Stomach (tissue), 8 donors: ENCODE measurements at regions not wholly inside any gene's neighbourhood (a gene's known extent, or its start where the extent isn't known, plus 50 kb on each side); places are given as distances from the start of the nearest gene placed in this dataset.

ENCODE experiments used
- DNase-seq, 2 donors: peaks; one replicate each; pipeline versions ENCODE4 v3.0.0 to v3.0.0-alpha.2; 2013 to 2019
- H3K27ac ChIP-seq, 5 donors: fragments of 200-600 bp in 4 of 5; sonication (generic) in 4 of 5; one replicate each; pipeline ENCODE4 v1.5.1; 2013 to 2019; ENCODE audit warnings: mild to moderate bottlenecking in 1 of 5, moderate library complexity in 1 of 5
- H3K27me3 ChIP-seq, 3 donors: fragments of 200-600 bp; sonication (generic); one replicate each; pipeline ENCODE4 v1.5.1; 2017 to 2019; ENCODE audit warnings: mixed run types in 1 of 3
- H3K36me3 ChIP-seq, 4 donors: fragments of 200-600 bp; sonication (generic); 1 replicate in 3 of 4; 2 replicates in 1 of 4; pipeline ENCODE4 v1.5.1; 2016 to 2019
- H3K4me1 ChIP-seq, 4 donors: fragments of 200-600 bp; sonication (generic); one replicate each; pipeline ENCODE4 v1.5.1; 2016 to 2019
- H3K4me3 ChIP-seq, 4 donors: fragments of 200-600 bp; sonication (generic) in 3 of 4; one replicate each; pipeline ENCODE4 v1.5.1; 2016 to 2019; ENCODE audit warnings: mild to moderate bottlenecking in 1 of 4
- H3K9me3 ChIP-seq, 4 donors: fragments of 200-600 bp; sonication (generic); one replicate each; pipeline ENCODE4 v1.5.1; 2016 to 2019
- EP300 ChIP-seq: sonication (generic); formaldehyde crosslinking; IDR thresholded peaks from one replicate; pipeline ENCODE4 v1.6.1; 2017; ENCODE audit warnings: antibody characterized with exemption
- POLR2A ChIP-seq, 4 donors: fragments of 450-650 bp; IDR thresholded peaks; one replicate each; pipeline ENCODE4 v1.6.1; 2016; ENCODE audit warnings: antibody characterized with exemption in 4 of 4, control low read depth in 2 of 4, mild to moderate bottlenecking in 1 of 4, moderate library complexity in 1 of 4
- POLR2AphosphoS5 ChIP-seq, 3 donors: sonication (generic); formaldehyde crosslinking; IDR thresholded peaks; one replicate each; pipeline ENCODE4 v1.6.1; 2016; ENCODE audit warnings: antibody characterized with exemption in 3 of 3
- WGBS, 5 donors: extraction: QIAGEN DNeasy Blood & Tissue Kit in 3 of 5; methylation state at CpG; one replicate each; pipeline versions ENCODE4 v1.1.5 to v1.1.7; 2013 to 2018; 5-methylcytosine and 5-hydroxymethylcytosine counted together
- intact Hi-C: fragments of 100-400 bp; cut with DNase I; formaldehyde crosslinking; loops from one replicate; pipeline ENCODE4 v1.15.1; 2023; ENCODE audit warnings: low total_unique reads
- small RNA-seq, 4 donors: library from RNA; depleted of rRNA; stranded (forward); fragments of <200 nt; gene quantifications; one replicate each; pipeline ENCODE3, GENCODE V24; 2016
- TF ChIP-seq, protein P1 (sequence below), 7 experiments: fragments of 450-650 bp in 4 of 7; fragments of 200-600 bp in 3 of 7; sonication (generic) in 3 of 7; IDR thresholded peaks; one replicate each; pipeline ENCODE4 v1.5.1; 2016 to 2019; ENCODE audit warnings: antibody characterized with exemption in 7 of 7, control low read depth in 2 of 7, mild to moderate bottlenecking in 1 of 7
- donor health status: healthy with polysubstance abuse.
- donor health status: Bipolar disorder and iron deficiency.
- donor health status: healthy.

DNA sequence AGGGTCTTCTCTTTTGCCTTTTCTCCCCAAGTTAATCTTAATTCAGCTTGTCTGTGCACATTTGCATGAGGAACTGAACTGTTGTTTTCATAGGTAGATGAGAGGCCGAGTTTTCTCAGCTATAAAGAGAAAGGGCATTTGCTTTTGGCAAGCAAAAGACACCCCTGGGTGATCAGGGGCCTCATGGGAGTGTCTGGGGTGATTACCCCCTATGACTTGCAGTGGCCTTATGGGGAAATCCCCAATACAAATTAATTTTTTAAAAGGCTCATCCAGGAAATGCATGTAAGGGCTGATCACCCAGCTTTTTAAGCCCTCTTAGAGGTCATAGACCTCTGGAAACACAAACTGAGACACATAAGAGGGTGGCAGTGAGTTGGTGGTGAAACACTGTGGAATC, 56.4 kb upstream of the HMX1 start:
- TF ChIP-seq POLR2A (IDR thresholded peaks at IDR 0.05) (no peak), POLR2AphosphoS5 (IDR thresholded peaks at IDR 0.05) (no peak), EP300 (no peak)
- no peak for DNase-seq
- H3K9me3 ChIP-seq: peaks cover 4 to 21% (median 18%) of the 10 kb centered on the region in 4 donors
- H3K4me3 ChIP-seq: no peak overlapping the region
- no peaks in the 10 kb centered on the region for H3K27me3 ChIP-seq
- no peaks in the 10 kb centered on the region for H3K4me1 ChIP-seq
- 26 to 40% (median 36%) methylated on average over 1 of the region's 1 CpG for WGBS, 5 donors
- intact Hi-C loops: no loop called here
- no peak overlapping the region for H3K27ac ChIP-seq
- H3K36me3 ChIP-seq: no peaks in the 10 kb centered on the region

DNA sequence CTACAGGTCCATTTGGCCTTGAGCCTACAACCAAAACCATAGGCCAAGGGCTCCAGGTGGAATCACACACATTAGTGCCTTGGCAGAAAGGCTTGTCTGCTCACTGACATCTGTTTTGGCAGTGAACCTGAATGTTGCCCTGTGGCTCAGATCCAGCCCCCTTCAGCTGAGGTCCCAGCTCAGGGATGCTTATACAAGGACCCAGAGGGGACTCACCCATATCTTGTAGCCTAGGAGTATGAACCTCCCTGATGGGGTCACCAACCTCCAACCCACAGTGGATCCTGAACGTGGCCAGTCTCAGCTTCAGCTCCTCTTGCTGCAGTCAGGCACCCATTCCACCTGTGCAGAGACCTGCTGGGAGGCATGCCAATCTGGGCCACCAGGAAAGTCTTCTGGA, 50.8 kb upstream of the HMX1 start:
- intact Hi-C loops: no loop called here
- Histone ChIP-seq H3K4me3 (no peak overlapping the region), H3K4me1 (peaks cover 0 to 7% (median 3%) of the 10 kb centered on the region in 4 donors), H3K27ac (no peak overlapping the region), H3K27me3 (peaks cover 0 to 44% (median 5%) of the 10 kb centered on the region in 3 donors), H3K36me3 (no peaks in the 10 kb centered on the region), H3K9me3 (peaks cover 4 to 23% (median 18%) of the 10 kb centered on the region in 4 donors)
- 28 to 60% (median 33%) methylated on average over 1 of the region's 1 CpG for WGBS, 5 donors
- DNase-seq: peak in 1 of 2 donors; percentile 9
- TF ChIP-seq EP300 (no peak), POLR2AphosphoS5 (IDR thresholded peaks at IDR 0.05) (no peak), POLR2A (IDR thresholded peaks at IDR 0.05) (no peak)
- TF ChIP-seq, protein P1, sequence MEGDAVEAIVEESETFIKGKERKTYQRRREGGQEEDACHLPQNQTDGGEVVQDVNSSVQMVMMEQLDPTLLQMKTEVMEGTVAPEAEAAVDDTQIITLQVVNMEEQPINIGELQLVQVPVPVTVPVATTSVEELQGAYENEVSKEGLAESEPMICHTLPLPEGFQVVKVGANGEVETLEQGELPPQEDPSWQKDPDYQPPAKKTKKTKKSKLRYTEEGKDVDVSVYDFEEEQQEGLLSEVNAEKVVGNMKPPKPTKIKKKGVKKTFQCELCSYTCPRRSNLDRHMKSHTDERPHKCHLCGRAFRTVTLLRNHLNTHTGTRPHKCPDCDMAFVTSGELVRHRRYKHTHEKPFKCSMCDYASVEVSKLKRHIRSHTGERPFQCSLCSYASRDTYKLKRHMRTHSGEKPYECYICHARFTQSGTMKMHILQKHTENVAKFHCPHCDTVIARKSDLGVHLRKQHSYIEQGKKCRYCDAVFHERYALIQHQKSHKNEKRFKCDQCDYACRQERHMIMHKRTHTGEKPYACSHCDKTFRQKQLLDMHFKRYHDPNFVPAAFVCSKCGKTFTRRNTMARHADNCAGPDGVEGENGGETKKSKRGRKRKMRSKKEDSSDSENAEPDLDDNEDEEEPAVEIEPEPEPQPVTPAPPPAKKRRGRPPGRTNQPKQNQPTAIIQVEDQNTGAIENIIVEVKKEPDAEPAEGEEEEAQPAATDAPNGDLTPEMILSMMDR (IDR thresholded peaks at IDR 0.05): no peak

DNA sequence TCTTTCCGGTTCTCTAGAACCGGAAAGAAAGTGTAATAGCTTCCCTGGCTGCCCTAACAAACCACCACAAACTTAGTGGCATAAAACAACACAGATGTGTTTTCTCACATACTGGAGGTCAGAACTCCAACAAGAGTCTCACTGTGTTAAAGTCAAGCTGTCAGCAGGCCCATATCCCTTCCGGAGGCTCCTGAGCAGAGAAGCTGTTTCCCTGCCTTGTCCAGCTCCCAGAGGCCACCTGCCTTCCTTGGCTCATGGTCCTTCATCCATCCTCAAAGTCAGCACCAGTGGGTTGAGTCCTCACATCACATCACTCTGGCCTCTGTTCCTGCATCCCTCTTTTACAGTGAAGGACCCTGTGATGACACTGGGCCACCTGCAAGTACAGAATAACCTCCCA, 49.8 kb upstream of the HMX1 start:
- Histone ChIP-seq H3K9me3 (peaks cover 4 to 23% (median 18%) of the 10 kb centered on the region in 4 donors), H3K27ac (no peak overlapping the region), H3K4me1 (peaks cover 0 to 7% (median 3%) of the 10 kb centered on the region in 4 donors), H3K36me3 (no peaks in the 10 kb centered on the region), H3K4me3 (no peak overlapping the region), H3K27me3 (peaks cover 0 to 44% (median 5%) of the 10 kb centered on the region in 3 donors)
- TF ChIP-seq POLR2A (IDR thresholded peaks at IDR 0.05): no peak
- TF ChIP-seq POLR2AphosphoS5 (IDR thresholded peaks at IDR 0.05): no peak
- TF ChIP-seq, protein P1 (IDR thresholded peaks at IDR 0.05): no peak
- 60 to 87% (median 78%) methylated on average over 3 of the region's 3 CpGs for WGBS, 5 donors
- no peak for DNase-seq
- intact Hi-C loops: no loop called here

Small RNAs in the stretch of these regions (small RNA-seq; reads per million reads assigned to genes)
- 0 reads per million in 4 donors for gene SNRPCP16
